ENCODE measurements at regions not wholly inside any gene's neighbourhood (a gene's known extent, or its start where the extent isn't known, plus 50 kb on each side); places are given as distances from the start of the nearest gene placed in this dataset.
A peak's percentile ranks its signal among the peaks of the same experiment; 100 is the strongest.
"Not testable (repeated sequence)": the region's sequence is repeated elsewhere in the genome, so short reads cannot be mapped to it uniquely, and the experiment has no call there.

DNA sequence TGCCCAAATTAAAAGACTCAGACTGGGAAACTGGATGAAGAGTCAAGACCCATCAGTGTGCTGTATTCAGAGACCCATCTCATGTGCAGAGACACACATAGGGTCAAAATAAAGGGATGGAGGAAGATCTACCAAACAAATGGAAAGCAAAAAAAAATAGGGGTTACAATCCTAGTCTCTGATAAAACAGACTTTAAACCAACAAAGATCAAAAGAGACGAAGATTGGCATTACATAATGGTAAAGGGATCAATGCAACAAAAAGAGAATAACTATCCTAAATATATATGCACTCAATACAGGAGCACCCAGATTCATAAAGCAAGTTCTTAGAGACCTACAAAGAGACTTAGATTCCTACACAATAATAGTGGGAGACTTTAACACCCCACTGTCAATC is 813.0 kb downstream of the SLC6A15 start:
- H3K4me3 ChIP-seq; H3K27ac ChIP-seq; H3K36me3 ChIP-seq; H3K27me3 ChIP-seq; H3K4me1 ChIP-seq; H3K9me3 ChIP-seq (replicated peaks): not testable (repeated sequence)
- DNase-seq: peak in 1 of 2 experiments; percentile 18

DNA sequence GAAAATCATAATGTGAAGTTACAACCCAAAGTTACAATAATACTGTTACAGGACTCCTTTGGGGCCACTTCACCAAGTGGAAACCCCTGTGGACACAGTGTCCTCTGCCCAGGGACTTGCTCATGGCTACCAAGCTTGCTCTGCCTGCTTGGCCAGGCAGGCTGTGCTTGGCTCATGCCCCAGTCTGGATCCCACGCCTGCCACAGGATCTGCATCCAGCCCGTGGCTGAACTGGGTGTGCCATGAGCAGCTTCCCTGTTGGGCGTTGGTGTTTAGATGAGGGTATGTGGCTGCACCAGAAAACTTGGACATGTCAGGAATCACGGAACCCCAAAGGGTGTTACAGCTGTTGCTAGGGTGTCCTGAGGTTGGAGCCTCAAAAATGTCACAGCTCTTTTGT is 820.9 kb downstream of the SLC6A15 start:
- no peaks in the 10 kb centered on the region for H3K36me3 ChIP-seq
- H3K9me3 ChIP-seq (replicated peaks): no peaks in the 10 kb centered on the region
- H3K27ac ChIP-seq: no peak overlapping the region
- DNase-seq: no peak
- H3K4me1 ChIP-seq: no peaks in the 10 kb centered on the region
- H3K27me3 ChIP-seq: no peaks in the 10 kb centered on the region
- no peak overlapping the region for H3K4me3 ChIP-seq

DNA sequence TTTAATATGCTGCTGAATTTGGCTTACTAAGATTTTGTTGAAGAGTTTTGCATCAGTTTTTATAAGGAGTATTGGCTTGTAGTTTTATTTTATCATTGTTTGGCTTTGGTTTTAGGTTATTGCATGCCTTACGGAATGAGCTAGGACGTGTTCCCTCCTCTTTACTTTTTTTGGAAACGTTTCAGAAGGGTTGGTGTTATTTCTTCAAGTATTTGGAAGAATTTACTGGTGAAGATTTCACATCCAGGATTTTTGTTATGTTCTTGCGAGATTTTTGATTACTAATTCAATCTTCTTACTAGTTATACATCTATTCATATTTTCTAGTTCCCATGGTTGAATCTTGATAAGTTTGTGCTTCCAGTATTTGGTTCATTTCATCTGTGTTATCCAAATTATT is 823.2 kb downstream of the SLC6A15 start:
- Histone ChIP-seq H3K27ac (no peak overlapping the region), H3K27me3 (no peaks in the 10 kb centered on the region), H3K4me3 (no peak overlapping the region), H3K36me3 (no peaks in the 10 kb centered on the region), H3K4me1 (no peaks in the 10 kb centered on the region), H3K9me3 (replicated peaks) (no peaks in the 10 kb centered on the region)
- no peak for DNase-seq

DNA sequence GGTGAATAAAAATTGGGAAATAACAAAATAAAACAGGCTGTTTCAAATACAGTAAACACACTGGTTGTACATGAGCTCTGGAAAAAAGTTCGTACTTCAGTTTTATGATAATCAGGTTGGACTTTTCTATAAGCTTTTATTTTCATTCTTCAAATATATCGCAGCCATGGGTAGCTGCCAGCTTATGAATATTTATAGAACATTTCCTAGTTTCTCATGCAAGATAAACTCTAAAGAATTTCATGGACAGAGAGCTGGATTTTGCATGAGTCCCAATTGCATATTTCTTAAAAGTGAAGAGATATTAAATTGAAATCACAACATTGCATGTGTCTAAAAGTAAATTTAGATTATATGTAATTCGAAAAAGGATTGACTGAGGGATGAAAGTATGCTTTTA is 827.6 kb downstream of the SLC6A15 start:
- no peak for DNase-seq
- H3K27me3 ChIP-seq: no peaks in the 10 kb centered on the region
- no peak overlapping the region for H3K27ac ChIP-seq
- no peaks in the 10 kb centered on the region for H3K9me3 ChIP-seq (replicated peaks)
- H3K4me3 ChIP-seq: no peak overlapping the region
- no peaks in the 10 kb centered on the region for H3K36me3 ChIP-seq
- no peaks in the 10 kb centered on the region for H3K4me1 ChIP-seq

DNA sequence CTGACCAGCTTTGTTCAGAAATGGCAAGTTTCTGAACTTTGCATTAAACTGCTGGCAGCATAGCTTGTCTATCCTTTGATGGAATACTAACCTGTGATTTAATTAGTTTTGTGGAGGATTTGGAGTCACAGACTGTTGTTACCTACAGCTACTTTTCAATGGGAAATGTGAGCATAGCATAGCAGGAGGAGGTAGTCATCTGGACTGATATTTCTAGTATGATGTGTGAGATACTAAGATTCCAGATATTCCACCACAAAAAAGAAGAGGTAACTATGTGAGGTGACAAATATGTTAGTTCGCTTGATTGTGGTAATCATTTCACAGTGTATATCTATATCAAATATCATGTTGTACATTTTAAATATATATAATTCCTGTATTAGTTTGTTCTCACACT is 833.0 kb downstream of the SLC6A15 start:
- Histone ChIP-seq H3K27me3 (no peaks in the 10 kb centered on the region), H3K27ac (no peak overlapping the region), H3K4me1 (no peaks in the 10 kb centered on the region), H3K36me3 (no peaks in the 10 kb centered on the region), H3K4me3 (no peak overlapping the region), H3K9me3 (replicated peaks) (no peaks in the 10 kb centered on the region)
- DNase-seq: no peak

DNA sequence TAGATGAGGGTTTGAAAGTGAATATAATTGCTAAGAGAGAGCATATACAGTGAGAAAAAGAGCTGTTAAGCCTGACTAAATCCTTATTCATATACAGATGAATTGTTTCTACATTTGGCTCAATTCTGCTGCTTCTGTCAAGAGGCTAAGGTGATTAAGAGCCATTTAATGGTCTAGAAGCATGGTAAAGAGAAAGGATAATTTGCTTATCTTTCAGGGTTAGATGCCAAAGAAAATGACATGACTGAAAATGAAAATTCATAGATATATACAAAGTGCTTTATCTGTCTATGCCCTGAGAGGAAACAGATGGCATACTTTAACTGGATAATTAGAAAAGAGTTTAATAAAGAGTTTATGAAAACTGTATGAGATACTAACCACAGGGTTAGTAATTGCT is 834.9 kb downstream of the SLC6A15 start:
- H3K27me3 ChIP-seq: no peaks in the 10 kb centered on the region
- no peak overlapping the region for H3K27ac ChIP-seq
- H3K4me1 ChIP-seq: no peaks in the 10 kb centered on the region
- no peaks in the 10 kb centered on the region for H3K9me3 ChIP-seq (replicated peaks)
- no peak for DNase-seq
- H3K36me3 ChIP-seq: no peaks in the 10 kb centered on the region
- H3K4me3 ChIP-seq: no peak overlapping the region

DNA sequence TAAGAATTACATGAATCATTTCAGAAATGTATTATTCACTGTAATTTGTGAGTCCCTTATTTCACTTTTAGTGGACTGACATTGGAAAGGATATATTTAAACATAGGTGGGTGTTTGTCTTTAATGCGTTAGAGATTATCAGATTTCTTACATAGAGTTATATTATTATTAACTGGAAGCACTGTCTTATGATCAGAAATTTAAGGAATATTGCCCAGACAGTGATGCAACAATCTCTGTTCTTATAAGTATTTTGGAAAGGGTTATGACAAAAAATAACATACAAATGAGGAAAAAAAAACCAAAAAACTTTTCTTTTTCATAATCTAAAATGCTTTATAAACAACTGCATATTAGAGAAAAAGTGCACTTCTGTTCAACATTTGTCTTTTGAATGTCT is 836.6 kb downstream of the SLC6A15 start:
- Histone ChIP-seq H3K27ac (no peak overlapping the region), H3K27me3 (no peaks in the 10 kb centered on the region)
- no peak for DNase-seq

DNA sequence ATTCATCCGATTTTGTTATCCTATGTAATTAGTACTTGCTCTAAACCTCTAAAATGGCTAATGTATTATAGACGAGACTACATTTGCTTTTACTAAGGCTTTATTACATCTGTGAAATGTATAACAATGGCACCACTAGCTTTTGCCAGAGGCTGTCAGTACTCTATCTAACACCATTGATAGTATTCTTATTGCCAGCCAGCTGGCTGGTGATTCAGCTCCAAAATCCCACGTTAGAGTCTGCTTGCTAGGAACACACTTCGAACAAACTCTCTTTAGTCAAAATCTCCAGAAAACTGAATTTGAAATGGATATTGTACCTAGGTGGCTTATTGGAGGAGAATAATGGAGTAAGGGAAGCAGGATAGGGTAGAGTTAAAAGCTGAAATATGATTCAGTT is 839.2 kb downstream of the SLC6A15 start:
- no peak overlapping the region for H3K4me3 ChIP-seq
- H3K36me3 ChIP-seq: no peaks in the 10 kb centered on the region
- H3K4me1 ChIP-seq: no peaks in the 10 kb centered on the region
- no peak overlapping the region for H3K27ac ChIP-seq
- H3K27me3 ChIP-seq: no peaks in the 10 kb centered on the region
- no peak for DNase-seq
- H3K9me3 ChIP-seq (replicated peaks): no peaks in the 10 kb centered on the region

More for the DNA sequence above, 836.6 kb downstream of the SLC6A15 start:
- no peaks in the 10 kb centered on the region for H3K9me3 ChIP-seq (replicated peaks)
- no peaks in the 10 kb centered on the region for H3K4me1 ChIP-seq
- no peaks in the 10 kb centered on the region for H3K36me3 ChIP-seq
- no peak overlapping the region for H3K4me3 ChIP-seq

DNA sequence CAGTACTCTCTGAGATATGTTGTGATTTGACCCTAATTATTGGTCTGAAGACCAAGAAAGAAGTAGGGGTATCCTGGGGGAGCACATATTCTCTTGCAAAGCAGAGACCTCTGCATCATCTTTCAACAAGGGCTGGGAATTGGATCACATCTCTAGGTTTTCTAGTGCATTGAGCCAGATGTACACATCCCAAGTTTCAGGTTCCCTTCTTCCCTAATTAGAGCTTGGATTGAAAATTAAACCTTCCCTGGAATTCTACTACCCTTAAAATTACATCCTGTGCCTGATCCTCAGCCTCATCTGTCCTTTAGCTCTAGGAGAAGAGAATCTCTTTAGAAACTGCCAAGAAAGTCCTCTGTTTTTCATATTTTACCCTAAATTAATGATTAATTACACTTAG is 839.6 kb downstream of the SLC6A15 start:
- H3K36me3 ChIP-seq: no peaks in the 10 kb centered on the region
- no peaks in the 10 kb centered on the region for H3K27me3 ChIP-seq
- no peaks in the 10 kb centered on the region for H3K9me3 ChIP-seq (replicated peaks)
- no peak overlapping the region for H3K4me3 ChIP-seq
- no peak for DNase-seq
- H3K27ac ChIP-seq: no peak overlapping the region
- H3K4me1 ChIP-seq: no peaks in the 10 kb centered on the region

DNA sequence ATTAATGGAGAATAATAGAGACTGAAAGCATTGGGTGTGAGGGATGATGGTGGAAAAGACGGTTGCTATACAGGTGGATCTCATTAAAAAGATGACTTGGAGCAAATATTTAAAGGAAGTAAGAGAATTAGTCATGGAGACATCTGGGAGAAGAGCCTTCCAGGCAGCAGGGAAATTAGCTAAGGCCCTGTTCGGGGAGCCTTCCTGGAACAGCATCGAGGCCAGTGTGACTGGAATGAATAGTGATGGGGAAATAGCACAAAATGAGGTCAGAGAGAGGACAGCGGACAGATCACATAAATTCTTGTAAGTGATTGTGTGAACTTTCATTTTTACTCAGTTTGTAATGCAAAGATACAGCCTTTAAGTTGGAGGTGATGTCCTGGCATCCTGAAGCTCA is 842.3 kb downstream of the SLC6A15 start:
- peak in 1 of 2 experiments; percentile 3 for DNase-seq
- no peaks in the 10 kb centered on the region for H3K9me3 ChIP-seq (replicated peaks)
- H3K27ac ChIP-seq: no peak overlapping the region
- no peaks in the 10 kb centered on the region for H3K27me3 ChIP-seq
- H3K4me3 ChIP-seq: no peak overlapping the region
- H3K4me1 ChIP-seq: no peaks in the 10 kb centered on the region
- no peaks in the 10 kb centered on the region for H3K36me3 ChIP-seq

DNA sequence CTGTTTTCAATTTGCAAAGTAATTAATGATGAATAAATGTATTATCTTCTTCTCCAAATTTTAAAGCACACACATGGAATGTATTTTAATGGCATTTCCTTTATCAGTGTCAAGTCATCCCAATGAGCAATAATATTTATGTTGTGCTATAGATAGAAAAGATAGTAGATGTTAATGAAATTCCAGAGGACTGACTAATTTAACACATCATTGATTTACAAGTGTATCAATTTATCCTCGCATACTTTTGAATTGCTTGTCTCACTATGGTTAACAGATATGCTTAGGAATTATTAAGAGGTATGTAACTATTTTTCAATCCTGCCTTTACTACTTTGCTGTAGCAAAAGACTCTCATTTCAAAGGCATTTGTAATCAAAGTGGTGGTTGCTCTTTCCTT is 842.9 kb downstream of the SLC6A15 start:
- H3K4me1 ChIP-seq: no peaks in the 10 kb centered on the region
- no peak for DNase-seq
- no peak overlapping the region for H3K27ac ChIP-seq
- no peaks in the 10 kb centered on the region for H3K9me3 ChIP-seq (replicated peaks)
- no peaks in the 10 kb centered on the region for H3K27me3 ChIP-seq
- H3K36me3 ChIP-seq: no peaks in the 10 kb centered on the region
- no peak overlapping the region for H3K4me3 ChIP-seq

DNA sequence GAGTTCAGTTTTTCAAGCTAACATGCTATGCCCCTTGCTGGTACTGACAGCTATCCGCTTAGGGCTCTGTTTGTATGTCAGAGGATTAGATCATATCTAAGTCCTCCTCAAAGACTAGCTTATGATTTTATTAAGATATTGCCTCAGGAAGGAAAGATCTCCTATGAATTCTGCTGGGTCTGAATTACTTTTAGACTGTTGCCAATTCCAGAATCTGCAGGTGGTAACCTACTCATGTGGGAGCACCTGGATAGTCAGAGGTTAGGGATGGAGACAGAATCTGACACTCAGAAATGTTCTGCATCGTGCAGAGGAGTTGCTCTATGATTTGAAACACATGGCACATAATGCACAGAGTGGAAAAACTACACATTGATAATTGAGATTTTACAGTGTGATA is 843.4 kb downstream of the SLC6A15 start:
- Histone ChIP-seq H3K27ac (no peak overlapping the region), H3K9me3 (replicated peaks) (no peaks in the 10 kb centered on the region), H3K27me3 (no peaks in the 10 kb centered on the region), H3K36me3 (no peaks in the 10 kb centered on the region), H3K4me1 (no peaks in the 10 kb centered on the region), H3K4me3 (no peak overlapping the region)
- no peak for DNase-seq

DNA sequence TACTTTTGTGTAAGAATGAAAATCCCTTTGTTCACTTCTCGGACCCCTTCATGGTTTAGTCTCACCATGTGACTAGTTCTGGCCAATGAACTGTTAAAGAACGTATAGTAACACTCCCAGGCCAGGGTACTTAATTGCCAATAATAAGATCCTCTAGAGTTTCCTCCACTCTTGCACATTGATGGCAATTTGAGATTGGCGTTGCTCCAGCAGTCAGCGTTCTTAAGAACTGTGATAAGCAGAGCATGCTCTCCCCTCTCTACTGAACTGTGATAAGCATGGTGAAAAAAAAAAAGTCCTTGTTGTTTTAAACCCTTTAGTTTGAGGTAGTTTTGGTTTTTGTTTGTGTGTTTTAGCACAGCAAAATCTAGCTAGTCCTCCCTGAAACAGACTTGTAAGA is 854.5 kb downstream of the SLC6A15 start:
- no peaks in the 10 kb centered on the region for H3K4me1 ChIP-seq
- no peak overlapping the region for H3K27ac ChIP-seq
- 0 out of 2 replicates have a peak, but pooled peaks cover 2% of the 10 kb centered on the region for H3K27me3 ChIP-seq
- no peaks in the 10 kb centered on the region for H3K36me3 ChIP-seq
- H3K4me3 ChIP-seq: no peak overlapping the region
- H3K9me3 ChIP-seq (replicated peaks): no peaks in the 10 kb centered on the region
- DNase-seq: no peak

DNA sequence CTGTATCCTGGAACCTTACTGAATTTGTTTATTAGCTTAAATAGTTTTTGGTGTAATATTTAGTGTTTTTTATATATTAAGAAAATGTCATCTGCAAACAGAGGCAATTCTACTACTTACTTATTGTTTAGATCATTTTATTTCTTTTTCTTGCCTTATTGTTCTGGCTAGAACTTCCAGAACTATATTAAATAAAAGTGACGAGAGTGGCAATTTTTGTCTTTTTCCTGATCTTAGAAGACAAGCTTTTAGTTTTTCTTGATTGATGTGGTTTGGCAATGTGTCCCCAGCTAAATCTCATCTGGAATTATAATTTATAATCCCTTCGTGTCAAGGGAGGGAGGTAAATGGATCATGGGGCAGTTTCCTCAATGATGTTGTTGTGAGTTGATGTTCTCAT is 857.8 kb downstream of the SLC6A15 start:
- Histone ChIP-seq H3K36me3 (no peaks in the 10 kb centered on the region), H3K9me3 (replicated peaks) (no peaks in the 10 kb centered on the region), H3K27me3 (no peaks in the 10 kb centered on the region), H3K4me3 (no peak overlapping the region), H3K4me1 (no peaks in the 10 kb centered on the region), H3K27ac (no peak overlapping the region)
- DNase-seq: no peak

DNA sequence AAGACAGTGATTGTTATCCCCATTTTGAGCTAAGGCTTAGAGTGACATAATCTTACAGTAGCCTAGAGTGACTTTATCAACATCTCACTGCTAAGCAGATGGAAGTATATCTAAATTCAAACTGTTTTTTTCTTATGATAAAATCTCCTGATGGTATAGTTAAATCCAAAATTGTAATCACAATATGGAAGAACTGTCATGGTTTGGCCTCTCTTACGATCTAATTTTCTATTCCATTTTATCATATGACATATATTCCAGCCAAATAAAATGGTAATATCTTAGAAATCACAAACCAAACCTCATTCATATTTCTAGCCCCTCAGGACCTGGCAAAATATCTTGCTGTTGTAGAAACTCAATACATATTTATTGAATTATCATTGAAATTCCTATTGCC is 864.7 kb downstream of the SLC6A15 start:
- no peak overlapping the region for H3K27ac ChIP-seq
- no peaks in the 10 kb centered on the region for H3K4me1 ChIP-seq
- no peak for DNase-seq

DNA sequence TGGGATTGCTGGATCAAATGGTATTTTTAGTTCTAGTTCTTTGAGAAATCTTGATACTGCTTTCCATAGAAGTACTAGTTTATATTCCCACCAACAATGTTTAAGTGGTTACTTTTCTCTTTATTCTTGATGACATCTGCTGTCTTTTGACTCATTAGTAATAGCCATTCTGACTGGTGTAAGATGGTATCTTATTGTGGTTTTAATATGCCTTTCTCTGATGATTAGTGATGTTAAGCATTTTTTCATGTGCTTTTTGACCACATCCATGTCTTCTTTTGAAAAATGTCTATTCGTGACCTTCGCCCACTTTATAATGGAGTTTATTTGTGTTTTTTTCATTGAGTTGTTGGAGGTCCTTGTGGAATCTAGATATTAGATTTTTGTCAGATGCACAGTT is 865.7 kb downstream of the SLC6A15 start:
- H3K4me1 ChIP-seq: no peaks in the 10 kb centered on the region
- no peaks in the 10 kb centered on the region for H3K36me3 ChIP-seq
- no peak overlapping the region for H3K4me3 ChIP-seq
- no peak overlapping the region for H3K27ac ChIP-seq
- no peaks in the 10 kb centered on the region for H3K27me3 ChIP-seq
- DNase-seq: no peak
- no peaks in the 10 kb centered on the region for H3K9me3 ChIP-seq (replicated peaks)

More for the DNA sequence above, 864.7 kb downstream of the SLC6A15 start:
- Histone ChIP-seq H3K9me3 (replicated peaks) (no peaks in the 10 kb centered on the region), H3K36me3 (no peaks in the 10 kb centered on the region), H3K27me3 (no peaks in the 10 kb centered on the region), H3K4me3 (no peak overlapping the region)

DNA sequence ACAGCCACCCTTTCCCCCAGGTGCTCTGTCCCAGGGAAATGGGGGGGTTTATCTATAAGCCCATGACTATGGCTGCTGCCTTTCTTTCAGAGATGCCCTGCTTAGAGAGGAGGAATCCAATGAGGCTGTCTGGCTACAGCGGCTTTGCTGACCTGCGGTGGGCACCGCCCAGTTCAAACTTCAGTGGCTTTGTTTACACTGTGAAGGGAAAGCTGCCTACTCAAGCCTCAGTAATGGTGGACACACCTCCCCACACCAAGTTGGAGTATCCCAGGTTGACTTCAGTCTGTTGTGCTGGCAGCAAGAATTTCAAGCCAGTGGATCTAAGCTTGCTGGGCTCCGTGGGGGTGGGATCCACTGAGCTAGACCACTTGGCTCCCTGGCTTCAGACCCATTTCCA is 869.2 kb downstream of the SLC6A15 start:
- Histone ChIP-seq H3K4me1 (no peaks in the 10 kb centered on the region), H3K9me3 (replicated peaks) (no peaks in the 10 kb centered on the region), H3K4me3 (no peak overlapping the region), H3K27me3 (no peaks in the 10 kb centered on the region), H3K36me3 (no peaks in the 10 kb centered on the region), H3K27ac (no peak overlapping the region)
- DNase-seq: no peak
